ENCODE measurements at regions not wholly inside any gene's neighbourhood (a gene's known extent, or its start where the extent isn't known, plus 50 kb on each side); places are given as distances from the start of the nearest gene placed in this dataset.

GRCh38 chr17:72536788-72537187 lies 416.0 kb downstream of the SOX9 start:
- TF ChIP-seq POLR2A (IDR thresholded peaks at IDR 0.05; ENCODE audit: low read length) (no peak), GATA1 (IDR thresholded peaks at IDR 0.05; ENCODE audit: low read depth, low read length) (no peak)
